Uterus (tissue), 3 donors: ENCODE measurements at regions not wholly inside any gene's neighbourhood (a gene's known extent, or its start where the extent isn't known, plus 50 kb on each side); places are given as distances from the start of the nearest gene placed in this dataset.

Source experiments
- DNase-seq, 2 donors: peaks; one replicate each; pipeline ENCODE4 v3.0.0-alpha.2; 2019 to 2020
- H3K27ac ChIP-seq, 2 donors: fragments of 200-600 bp; sonication (generic); 1 replicate in 1 of 2; 2 replicates in 1 of 2; pipeline ENCODE4 v1.5.1; 2016 to 2018
- H3K27me3 ChIP-seq, 2 donors: fragments of 200-600 bp; sonication (generic); one replicate each; pipeline ENCODE4 v1.5.1; 2018 to 2019; ENCODE audit warnings: control low read depth in 1 of 2
- H3K36me3 ChIP-seq, 2 donors: fragments of 200-600 bp; sonication (generic); one replicate each; pipeline ENCODE4 v1.5.1; 2019; ENCODE audit warnings: control low read depth in 1 of 2
- H3K4me1 ChIP-seq, 2 donors: fragments of 200-600 bp; sonication (generic); one replicate each; pipeline ENCODE4 v1.5.1; 2018 to 2019; ENCODE audit warnings: control low read depth in 1 of 2
- H3K4me3 ChIP-seq, 2 donors: fragments of 200-600 bp; sonication (generic); 1 replicate in 1 of 2; 2 replicates in 1 of 2; pipeline ENCODE4 v1.5.1; 2018 to 2019; ENCODE audit warnings: mild to moderate bottlenecking in 1 of 2
- H3K9me3 ChIP-seq, 2 donors: fragments of 200-600 bp; sonication (generic); one replicate each; pipeline ENCODE4 v1.5.1; 2019; ENCODE audit warnings: control low read depth in 1 of 2
- POLR2A ChIP-seq, 2 donors: fragments of 450-650 bp; IDR thresholded peaks; one replicate each; pipeline ENCODE4 v1.6.1; 2016; ENCODE audit warnings: antibody characterized with exemption in 2 of 2, mild to moderate bottlenecking in 1 of 2, moderate library complexity in 1 of 2
- intact Hi-C: fragments of 100-400 bp; cut with DNase I; formaldehyde crosslinking; loops from one replicate; pipeline ENCODE4 v1.15.1; 2023; ENCODE audit warnings: low total_unique reads
- TF ChIP-seq, protein P1 (sequence below), 4 experiments: fragments of 200-600 bp in 2 of 4; fragments of 450-650 bp in 2 of 4; sonication (generic) in 2 of 4; IDR thresholded peaks; one replicate each; pipeline ENCODE4 v1.5.1; 2016 to 2019; ENCODE audit warnings: antibody characterized with exemption in 4 of 4, mild to moderate bottlenecking in 2 of 4, moderate library complexity in 1 of 4
- donor health status: DM: yes; HTN: yes; CAD: no.

DNA sequence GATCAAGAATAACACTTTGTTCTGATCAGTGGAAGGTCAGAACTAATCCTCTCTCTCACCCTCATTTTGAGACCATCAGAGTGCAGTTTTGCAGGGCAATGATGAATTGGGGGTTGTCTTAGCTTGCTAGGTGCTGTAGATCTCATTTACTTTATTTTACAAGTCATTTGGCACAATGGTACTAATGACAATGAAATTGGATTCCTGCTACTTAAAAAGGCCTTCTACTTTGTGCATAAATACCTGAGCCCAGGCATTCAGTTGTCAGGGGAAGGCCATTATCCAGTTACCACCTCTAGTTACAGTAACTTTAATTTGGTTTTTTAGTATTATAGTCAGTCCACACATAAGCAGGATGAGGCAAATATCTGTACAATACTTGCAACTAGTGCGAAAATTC lies 240.0 kb downstream of the HDGFL1 start:
- no peaks in the 10 kb centered on the region for H3K27me3 ChIP-seq
- no peaks in the 10 kb centered on the region for H3K9me3 ChIP-seq
- no peaks in the 10 kb centered on the region for H3K4me1 ChIP-seq
- intact Hi-C loops, result no loop called here
- H3K27ac ChIP-seq, result no peak overlapping the region
- no peaks in the 10 kb centered on the region for H3K36me3 ChIP-seq
- DNase-seq, result no peak
- no peak overlapping the region for H3K4me3 ChIP-seq
- TF ChIP-seq POLR2A (IDR thresholded peaks at IDR 0.05), result no peak
- TF ChIP-seq, protein P1, sequence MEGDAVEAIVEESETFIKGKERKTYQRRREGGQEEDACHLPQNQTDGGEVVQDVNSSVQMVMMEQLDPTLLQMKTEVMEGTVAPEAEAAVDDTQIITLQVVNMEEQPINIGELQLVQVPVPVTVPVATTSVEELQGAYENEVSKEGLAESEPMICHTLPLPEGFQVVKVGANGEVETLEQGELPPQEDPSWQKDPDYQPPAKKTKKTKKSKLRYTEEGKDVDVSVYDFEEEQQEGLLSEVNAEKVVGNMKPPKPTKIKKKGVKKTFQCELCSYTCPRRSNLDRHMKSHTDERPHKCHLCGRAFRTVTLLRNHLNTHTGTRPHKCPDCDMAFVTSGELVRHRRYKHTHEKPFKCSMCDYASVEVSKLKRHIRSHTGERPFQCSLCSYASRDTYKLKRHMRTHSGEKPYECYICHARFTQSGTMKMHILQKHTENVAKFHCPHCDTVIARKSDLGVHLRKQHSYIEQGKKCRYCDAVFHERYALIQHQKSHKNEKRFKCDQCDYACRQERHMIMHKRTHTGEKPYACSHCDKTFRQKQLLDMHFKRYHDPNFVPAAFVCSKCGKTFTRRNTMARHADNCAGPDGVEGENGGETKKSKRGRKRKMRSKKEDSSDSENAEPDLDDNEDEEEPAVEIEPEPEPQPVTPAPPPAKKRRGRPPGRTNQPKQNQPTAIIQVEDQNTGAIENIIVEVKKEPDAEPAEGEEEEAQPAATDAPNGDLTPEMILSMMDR (IDR thresholded peaks at IDR 0.05), result no peak

DNA sequence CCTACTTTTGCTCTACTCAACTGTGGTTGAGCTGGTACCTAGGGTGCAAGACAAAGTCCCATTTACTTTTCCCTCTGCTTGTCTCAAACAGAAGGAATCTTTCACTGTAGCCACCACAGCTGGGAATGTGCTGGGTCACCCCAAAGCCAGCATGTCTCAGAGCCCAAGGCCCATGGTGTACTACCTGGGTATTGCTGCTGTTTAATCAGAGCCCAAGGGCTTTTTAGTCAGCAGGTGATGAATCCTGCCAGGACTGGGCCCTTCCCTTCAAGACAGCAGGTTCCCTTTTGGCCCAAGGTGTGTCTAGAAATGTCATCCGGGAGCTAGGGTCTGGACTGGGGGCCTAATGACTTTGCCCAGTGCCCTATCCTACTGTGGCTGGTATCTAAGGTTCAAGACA lies 249.8 kb downstream of the HDGFL1 start:
- TF ChIP-seq POLR2A (IDR thresholded peaks at IDR 0.05), result no peak
- TF ChIP-seq, protein P1 (IDR thresholded peaks at IDR 0.05), result no peak
- intact Hi-C loops, result no loop called here
- no peak for DNase-seq
- Histone ChIP-seq H3K4me3 (no peak overlapping the region), H3K9me3 (no peaks in the 10 kb centered on the region), H3K27ac (no peak overlapping the region), H3K27me3 (no peaks in the 10 kb centered on the region), H3K4me1 (no peaks in the 10 kb centered on the region), H3K36me3 (no peaks in the 10 kb centered on the region)

DNA sequence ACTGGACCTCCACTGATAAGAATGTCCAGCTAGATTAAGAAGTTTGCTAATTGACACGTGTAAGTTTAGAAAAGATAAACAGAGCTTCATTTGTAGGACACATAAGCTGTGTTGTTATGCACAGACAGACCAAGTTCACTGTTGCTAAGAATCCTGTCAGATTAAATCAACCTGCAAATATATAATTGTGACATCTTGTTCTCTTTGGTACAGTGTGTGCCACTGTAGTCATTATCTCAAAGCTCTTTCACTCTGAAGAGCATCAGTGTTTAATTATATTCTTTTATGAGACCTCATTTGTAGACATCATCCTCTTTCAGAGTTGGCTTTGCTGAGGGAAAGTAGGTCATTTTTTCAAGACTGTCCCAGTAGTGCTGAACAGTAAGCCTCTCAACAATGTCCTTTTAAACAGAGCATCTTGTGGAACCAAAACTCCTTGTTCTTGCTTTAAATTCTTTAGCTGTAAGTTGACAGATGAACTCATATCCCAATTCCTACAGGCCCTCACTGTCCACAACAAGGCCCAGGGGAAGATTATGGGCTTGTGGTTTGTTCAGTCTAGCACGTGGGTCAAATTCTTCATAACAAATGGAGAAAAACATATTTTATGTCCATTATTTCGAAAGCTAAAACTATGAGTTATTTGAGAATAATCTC lies 252.4 kb downstream of the HDGFL1 start:
- intact Hi-C loops, result no loop called here

DNA sequence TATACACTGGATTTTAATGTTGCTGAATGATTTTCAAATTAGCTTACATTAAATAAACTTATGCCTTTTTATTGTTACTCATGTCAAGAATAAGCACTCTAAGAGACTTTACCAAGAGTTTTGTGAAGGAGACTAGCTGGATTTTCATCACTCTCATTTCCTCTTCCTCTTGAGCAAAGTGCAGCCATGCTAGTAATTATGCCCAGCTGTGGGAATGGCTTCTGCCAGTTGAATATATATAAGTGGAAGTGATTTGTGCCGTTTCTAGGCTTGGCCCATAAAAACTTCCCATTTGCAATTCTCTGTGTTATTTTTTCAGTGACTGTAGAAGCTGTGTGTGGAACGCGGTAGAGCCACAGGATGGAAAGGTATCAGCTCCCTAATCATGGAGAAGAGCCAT lies 255.8 kb downstream of the HDGFL1 start:
- no peak for TF ChIP-seq POLR2A (IDR thresholded peaks at IDR 0.05)
- TF ChIP-seq, protein P1 (IDR thresholded peaks at IDR 0.05), result no peak
- intact Hi-C loops, result no loop called here

More for the DNA sequence above, 252.4 kb downstream of the HDGFL1 start:
- no peak for DNase-seq
- TF ChIP-seq POLR2A (IDR thresholded peaks at IDR 0.05), result no peak
- TF ChIP-seq, protein P1 (IDR thresholded peaks at IDR 0.05), result no peak
- Histone ChIP-seq H3K4me1 (no peaks in the 10 kb centered on the region), H3K4me3 (no peak overlapping the region), H3K27me3 (no peaks in the 10 kb centered on the region), H3K9me3 (no peaks in the 10 kb centered on the region), H3K36me3 (no peaks in the 10 kb centered on the region), H3K27ac (no peak overlapping the region)

DNA sequence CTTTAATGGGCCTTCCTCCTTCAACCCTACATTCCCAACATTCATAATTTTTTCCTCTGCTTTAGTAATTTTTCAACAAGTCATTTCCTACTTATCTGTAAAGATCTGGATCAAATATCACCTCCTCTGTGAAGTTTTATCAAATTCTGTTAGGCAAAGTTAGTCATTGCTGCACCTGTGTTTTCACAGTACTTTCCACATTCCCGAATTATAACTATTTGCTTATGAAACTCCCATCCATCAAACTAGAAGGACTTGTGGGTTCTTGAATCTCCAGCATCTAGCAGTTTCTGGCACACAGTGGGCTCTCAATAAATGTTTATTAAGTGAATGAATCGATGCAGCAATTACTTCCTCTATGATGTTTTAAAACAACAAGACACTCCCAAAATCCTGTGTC lies 257.6 kb downstream of the HDGFL1 start:
- Histone ChIP-seq H3K4me1 (no peaks in the 10 kb centered on the region), H3K27me3 (no peaks in the 10 kb centered on the region), H3K9me3 (no peaks in the 10 kb centered on the region), H3K4me3 (no peak overlapping the region), H3K36me3 (no peaks in the 10 kb centered on the region), H3K27ac (peak overlapping the region in 1 of 2 donors; percentile 73)
- no peak for DNase-seq
- intact Hi-C loops, result no loop called here
- TF ChIP-seq, protein P1 (IDR thresholded peaks at IDR 0.05), result no peak
- no peak for TF ChIP-seq POLR2A (IDR thresholded peaks at IDR 0.05)

More for the DNA sequence above, 255.8 kb downstream of the HDGFL1 start:
- Histone ChIP-seq H3K27me3 (no peaks in the 10 kb centered on the region), H3K36me3 (no peaks in the 10 kb centered on the region), H3K4me1 (no peaks in the 10 kb centered on the region), H3K9me3 (no peaks in the 10 kb centered on the region), H3K27ac (no peak overlapping the region), H3K4me3 (no peak overlapping the region)
- no peak for DNase-seq
